H9 (cell line): ENCODE measurements at regions not wholly inside any gene's neighbourhood (a gene's known extent, or its start where the extent isn't known, plus 50 kb on each side); places are given as distances from the start of the nearest gene placed in this dataset.

ENCODE experiments used
- DNase-seq: peaks from one replicate; pipeline ENCODE4 v3.0.0-alpha.2; 2017
- H2AFZ ChIP-seq: one replicate; pipeline ENCODE4 v1.6.1; 2013; ENCODE audit warnings: mild to moderate bottlenecking, low read length, control low read depth, moderate library complexity
- H2AK5ac ChIP-seq: 2 replicates; pipeline ENCODE4 v1.6.1; 2013; ENCODE audit warnings: low read length, control low read depth, mixed read lengths; ENCODE audit not compliant: insufficient read length
- H2BK120ac ChIP-seq: one replicate; pipeline ENCODE4 v1.6.1; 2013; ENCODE audit warnings: low read depth, mild to moderate bottlenecking, low read length, control low read depth, inconsistent platforms; ENCODE audit not compliant: poor library complexity, severe bottlenecking
- H2BK12ac ChIP-seq: 2 replicates; pipeline ENCODE4 v1.6.1; 2013; ENCODE audit warnings: low read length, control low read depth, mixed read lengths, low read depth; ENCODE audit not compliant: insufficient read length
- H2BK15ac ChIP-seq: 2 replicates; pipeline ENCODE4 v1.6.1; 2013; ENCODE audit warnings: low read depth, low read length, control low read depth
- H2BK20ac ChIP-seq: one replicate; pipeline ENCODE4 v1.6.1; 2013; ENCODE audit warnings: low read depth, mild to moderate bottlenecking, low read length, control low read depth, inconsistent platforms; ENCODE audit not compliant: poor library complexity, severe bottlenecking
- H2BK5ac ChIP-seq: 2 replicates; pipeline ENCODE4 v1.6.1; 2013; ENCODE audit warnings: low read length, control low read depth, mixed read lengths; ENCODE audit not compliant: insufficient read length
- H3K14ac ChIP-seq: 2 replicates; pipeline ENCODE4 v1.6.1; 2013; ENCODE audit warnings: low read length, control low read depth; ENCODE audit not compliant: insufficient read depth
- H3K18ac ChIP-seq: 2 replicates; pipeline ENCODE4 v1.6.1; 2013; ENCODE audit warnings: low read depth, mild to moderate bottlenecking, mixed read lengths, low read length, control low read depth; ENCODE audit not compliant: insufficient read length
- H3K23ac ChIP-seq: 2 replicates; pipeline ENCODE4 v1.6.1; 2013; ENCODE audit warnings: low read length, control low read depth, mixed read lengths, low read depth; ENCODE audit not compliant: insufficient read length
- H3K23me2 ChIP-seq: 2 replicates; pipeline ENCODE4 v1.6.1; 2013; ENCODE audit warnings: low read depth, mild to moderate bottlenecking, mixed read lengths, low read length, control low read depth; ENCODE audit not compliant: insufficient read length, poor library complexity, severe bottlenecking
- H3K27ac ChIP-seq: 2 replicates; pipeline ENCODE4 v1.5.1; 2013; ENCODE audit warnings: low read length, control low read depth, mixed read lengths, low read depth; ENCODE audit not compliant: insufficient read length
- H3K27me3 ChIP-seq: 2 replicates; pipeline ENCODE4 v1.6.1; 2013; ENCODE audit warnings: low read length, control low read depth, inconsistent platforms; ENCODE audit not compliant: insufficient read depth
- H3K4ac ChIP-seq: 2 replicates; pipeline ENCODE4 v1.6.1; 2013; ENCODE audit warnings: low read depth, mild to moderate bottlenecking, control low read depth, inconsistent platforms, low read length, moderate library complexity
- H3K4me1 ChIP-seq: 2 replicates; pipeline ENCODE4 v1.6.1; 2013; ENCODE audit warnings: low read length, control low read depth, inconsistent platforms; ENCODE audit not compliant: insufficient read depth
- H3K4me2 ChIP-seq: 2 replicates; pipeline ENCODE4 v1.6.1; 2013; ENCODE audit warnings: low read length, control low read depth, mixed read lengths; ENCODE audit not compliant: insufficient read length, insufficient read depth
- H3K56ac ChIP-seq: 2 replicates; pipeline ENCODE4 v1.6.1; 2013; ENCODE audit warnings: low read depth, mild to moderate bottlenecking, mixed read lengths, low read length, control low read depth; ENCODE audit not compliant: insufficient read length
- H3K79me1 ChIP-seq: 2 replicates; pipeline ENCODE4 v1.6.1; 2013; ENCODE audit warnings: low read depth, mild to moderate bottlenecking, moderate library complexity, low read length, control low read depth, inconsistent platforms; ENCODE audit not compliant: insufficient read depth, poor library complexity, severe bottlenecking
- H3K79me2 ChIP-seq: 2 replicates; pipeline ENCODE4 v1.6.1; 2013; ENCODE audit warnings: low read length, control low read depth, inconsistent platforms; ENCODE audit not compliant: insufficient read depth
- H3K9ac ChIP-seq: 2 replicates; pipeline ENCODE4 v1.6.1; 2013; ENCODE audit warnings: low read length, control low read depth, mixed read lengths; ENCODE audit not compliant: insufficient read length; ENCODE audit errors: extremely low read depth
- H3K9me3 ChIP-seq: one replicate; pipeline ENCODE4 v1.6.1; 2013; ENCODE audit warnings: low read depth, low read length, inconsistent platforms; ENCODE audit not compliant: control insufficient read depth
- H3T11ph ChIP-seq: one replicate; pipeline ENCODE4 v1.6.1; 2013; ENCODE audit warnings: mild to moderate bottlenecking, low read length, control low read depth, inconsistent platforms
- H4K20me1 ChIP-seq: one replicate; pipeline ENCODE4 v1.6.1; 2013; ENCODE audit not compliant: control insufficient read depth, insufficient read length, insufficient read depth
- H4K5ac ChIP-seq: 2 replicates; pipeline ENCODE4 v1.6.1; 2013; ENCODE audit warnings: low read depth, mild to moderate bottlenecking, mixed read lengths, low read length, control low read depth; ENCODE audit not compliant: insufficient read length
- H4K8ac ChIP-seq: replicated peaks from 2 replicates; pipeline ENCODE4 v1.6.1; 2013; ENCODE audit warnings: low read length, control low read depth, mixed read lengths, low read depth; ENCODE audit not compliant: insufficient read length
- H4K91ac ChIP-seq: 2 replicates; pipeline ENCODE4 v1.6.1; 2013; ENCODE audit warnings: low read depth, mild to moderate bottlenecking, moderate library complexity, mixed read lengths, low read length, control low read depth; ENCODE audit not compliant: insufficient read length
- H3K27ac Mint-ChIP-seq, 3 experiments: 2 replicates in 2 of 3; 3 replicates in 1 of 3; pipeline ENCODE4 v1.8.0; 2020 to 2021; ENCODE audit warnings: mixed read lengths in 3 of 3, mild to moderate bottlenecking in 1 of 3, moderate library complexity in 1 of 3
- H3K27me3 Mint-ChIP-seq: 2 replicates; pipeline ENCODE4 v1.8.0; 2021; ENCODE audit warnings: low read depth, mild to moderate bottlenecking, moderate library complexity, mixed read lengths
- H3K36me3 Mint-ChIP-seq, 3 experiments: 2 replicates in 2 of 3; 3 replicates in 1 of 3; pipeline ENCODE4 v1.8.0; 2020 to 2021; ENCODE audit warnings: low read depth in 3 of 3, mixed read lengths in 3 of 3; ENCODE audit not compliant: insufficient read depth in 1 of 3
- H3K4me1 Mint-ChIP-seq, 2 experiments: 2 replicates each; pipeline ENCODE4 v1.8.0; 2020; ENCODE audit warnings: mixed read lengths in 2 of 2
- H3K4me3 Mint-ChIP-seq, 2 experiments: 2 replicates in 1 of 2; 3 replicates in 1 of 2; pipeline ENCODE4 v1.8.0; 2020 to 2021; ENCODE audit warnings: mild to moderate bottlenecking in 2 of 2, mixed read lengths in 2 of 2, moderate library complexity in 1 of 2
- H3K9me3 Mint-ChIP-seq, 2 experiments: 2 replicates in 1 of 2; 3 replicates in 1 of 2; pipeline ENCODE4 v1.8.0; 2020; ENCODE audit warnings: mild to moderate bottlenecking in 2 of 2, mixed read lengths in 2 of 2, moderate library complexity in 1 of 2
- WGBS: extraction: QIAGEN DNeasy Blood & Tissue Kit; methylation state at CpG from one replicate; pipeline ENCODE4 v1.1.7; 2013; ENCODE audit warnings: missing lambda C conversion rate, low lambda C conversion rate, mixed read lengths; ENCODE audit not compliant: insufficient read length; ENCODE audit errors: extremely low coverage; 5-methylcytosine and 5-hydroxymethylcytosine counted together
- TF ChIP-seq, protein P1 (sequence below): fragments of 200-600 bp; sonication (generic); conservative IDR thresholded peaks from 3 replicates; pipeline ENCODE4 v1.8.0; 2021; ENCODE audit warnings: antibody characterized with exemption, mild to moderate bottlenecking

DNA sequence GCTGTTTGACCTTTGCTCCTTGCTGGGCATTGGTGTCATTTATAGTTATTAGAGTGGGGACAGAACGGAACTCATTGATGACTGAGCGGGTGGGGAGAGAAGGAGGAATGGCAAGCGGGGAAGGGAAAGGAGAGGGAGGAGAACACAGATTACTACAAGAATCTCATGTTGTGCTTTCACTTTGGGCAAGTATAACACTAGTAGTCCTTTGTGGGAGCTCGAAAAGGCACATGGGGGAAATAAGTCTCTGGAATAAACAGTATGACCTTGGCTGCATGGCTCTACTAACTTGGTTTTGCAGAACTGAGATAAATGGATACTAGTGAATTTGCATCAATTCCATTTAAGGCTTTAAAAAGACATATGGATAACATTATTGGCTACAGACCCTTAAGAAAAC is 161.7 kb upstream of the NABP1 start:
- TF ChIP-seq, protein P1, sequence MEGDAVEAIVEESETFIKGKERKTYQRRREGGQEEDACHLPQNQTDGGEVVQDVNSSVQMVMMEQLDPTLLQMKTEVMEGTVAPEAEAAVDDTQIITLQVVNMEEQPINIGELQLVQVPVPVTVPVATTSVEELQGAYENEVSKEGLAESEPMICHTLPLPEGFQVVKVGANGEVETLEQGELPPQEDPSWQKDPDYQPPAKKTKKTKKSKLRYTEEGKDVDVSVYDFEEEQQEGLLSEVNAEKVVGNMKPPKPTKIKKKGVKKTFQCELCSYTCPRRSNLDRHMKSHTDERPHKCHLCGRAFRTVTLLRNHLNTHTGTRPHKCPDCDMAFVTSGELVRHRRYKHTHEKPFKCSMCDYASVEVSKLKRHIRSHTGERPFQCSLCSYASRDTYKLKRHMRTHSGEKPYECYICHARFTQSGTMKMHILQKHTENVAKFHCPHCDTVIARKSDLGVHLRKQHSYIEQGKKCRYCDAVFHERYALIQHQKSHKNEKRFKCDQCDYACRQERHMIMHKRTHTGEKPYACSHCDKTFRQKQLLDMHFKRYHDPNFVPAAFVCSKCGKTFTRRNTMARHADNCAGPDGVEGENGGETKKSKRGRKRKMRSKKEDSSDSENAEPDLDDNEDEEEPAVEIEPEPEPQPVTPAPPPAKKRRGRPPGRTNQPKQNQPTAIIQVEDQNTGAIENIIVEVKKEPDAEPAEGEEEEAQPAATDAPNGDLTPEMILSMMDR = no peak
- WGBS = no CpG with 5 or more reads among the region's 4 CpGs

More for the DNA sequence above, 161.7 kb upstream of the NABP1 start:
- Mint-ChIP-seq H3K27me3 (no peaks in the 10 kb centered on the region), H3K27ac (no peak overlapping the region), H3K9me3 (no peaks in the 10 kb centered on the region), H3K36me3 (no peaks in the 10 kb centered on the region), H3K4me1 (no peaks in the 10 kb centered on the region; a peak in 1 of 4 replicates), H3K4me3 (no peak overlapping the region)
- H3K79me1 ChIP-seq = no peaks in the 10 kb centered on the region
- no peaks in the 10 kb centered on the region for H3K23me2 ChIP-seq
- no peak overlapping the region for H2AK5ac ChIP-seq
- no peak overlapping the region for H3K27ac ChIP-seq
- H3K9ac ChIP-seq = no peak overlapping the region
- H3K4me2 ChIP-seq = no peak overlapping the region
- H3K4me1 ChIP-seq = no peaks in the 10 kb centered on the region
- no peak overlapping the region for H3K23ac ChIP-seq
- no peak overlapping the region for H2BK15ac ChIP-seq
- no peak overlapping the region for H4K8ac ChIP-seq
- H2AFZ ChIP-seq = no peak overlapping the region
- H3K27me3 ChIP-seq = no peaks in the 10 kb centered on the region
- no peak overlapping the region for H3T11ph ChIP-seq
- no peak overlapping the region for H3K18ac ChIP-seq
- no peak overlapping the region for H3K14ac ChIP-seq
- no peak overlapping the region for H2BK20ac ChIP-seq
- no peak overlapping the region for H4K91ac ChIP-seq
- H4K5ac ChIP-seq = no peak overlapping the region
- H2BK5ac ChIP-seq = no peak overlapping the region
- DNase-seq = no peak
- no peaks in the 10 kb centered on the region for H3K9me3 ChIP-seq
- H3K79me2 ChIP-seq = no peaks in the 10 kb centered on the region
- no peak overlapping the region for H2BK120ac ChIP-seq
- H3K4ac ChIP-seq = no peak overlapping the region
- no peak overlapping the region for H3K56ac ChIP-seq
- no peaks in the 10 kb centered on the region for H4K20me1 ChIP-seq
- H2BK12ac ChIP-seq = no peak overlapping the region
